Heart left ventricle (tissue), 13 donors: ENCODE measurements at regions not wholly inside any gene's neighbourhood (a gene's known extent, or its start where the extent isn't known, plus 50 kb on each side); places are given as distances from the start of the nearest gene placed in this dataset.

Experiments used
- CTCF ChIP-seq, 12 donors: fragments of 200-600 bp; sonication (generic) in 4 of 12; IDR thresholded peaks; one replicate each; pipeline versions ENCODE4 v1.5.0 to v1.8.0; 2018 to 2022; ENCODE audit warnings: antibody characterized with exemption in 12 of 12, mild to moderate bottlenecking in 5 of 12
- POLR2A ChIP-seq, 2 donors: fragments of 450-650 bp; IDR thresholded peaks; one replicate each; pipeline ENCODE4 v1.6.1; 2017; ENCODE audit warnings: antibody characterized with exemption in 2 of 2, mild to moderate bottlenecking in 2 of 2, moderate library complexity in 2 of 2
- donor health status: ischemic (EF 13 %, LVEDD 7.1; RV severe dilation, severe dysfunction).
- donor health status: DM: no; HTN: yes; CAD: no.
- donor health status: DM: no; HTN: no; CAD: no.
- donor health status: ischemic (EF 25% LVEDD 6.9; RV normal size, moderate dysfunction).
- donor health status: ischemic (EF 25% LVEDD 5.7; RV mildly dilated, moderate dysfunction).
- donor health status: ischemic (EF 35%, LVEDD 5.7; RV mildly dilated, moderate dysfunction).
- donor health status: nonischemic (EF 11% LVEDD 7.7; RV severe dilation, severe dysfunction).
- donor health status: DM: yes; HTN: yes; CAD: no.
- donor health status: PGD.
- donor health status: ischemic (EF 29% LVEDD 5.4; RV normal size, mild dysfunction).
- donor health status: nonischemic (EF 23%, LVEDD 6.1; RV moderate dilation, normal function).

GRCh38 chr16:82282662-82283061, 112.6 kb upstream of the MPHOSPH6 start:
- TF ChIP-seq CTCF (IDR thresholded peaks at IDR 0.05) (no peak), POLR2A (IDR thresholded peaks at IDR 0.05) (no peak)
